A673 (cell line): ENCODE measurements at regions not wholly inside any gene's neighbourhood (a gene's known extent, or its start where the extent isn't known, plus 50 kb on each side); places are given as distances from the start of the nearest gene placed in this dataset.

Experiments used
- CTCF ChIP-seq: fragments of 300-800, 200-600 bp; sonication (generic); conservative IDR thresholded peaks from 2 replicates; pipeline ENCODE4 v1.5.1; 2017; ENCODE audit warnings: low read depth, mild to moderate bottlenecking, antibody characterized with exemption, low read length, moderate library complexity, mixed read lengths
- EZH2 ChIP-seq: fragments of 200-600 bp; sonication (generic); IDR thresholded peaks from 2 replicates; pipeline ENCODE4 v1.6.1; 2017; ENCODE audit warnings: borderline replicate concordance, low read depth, mild to moderate bottlenecking, mixed read lengths, antibody characterized with exemption, low read length; ENCODE audit not compliant: poor library complexity, severe bottlenecking

- no peak for TF ChIP-seq EZH2
- TF ChIP-seq CTCF, result no peak
Observed at GRCh38 chr14:83021323-83021722, 1487.7 kb upstream of the SEL1L start.
